ENCODE measurements at regions not wholly inside any gene's neighbourhood (a gene's known extent, or its start where the extent isn't known, plus 50 kb on each side); places are given as distances from the start of the nearest gene placed in this dataset.

DNA sequence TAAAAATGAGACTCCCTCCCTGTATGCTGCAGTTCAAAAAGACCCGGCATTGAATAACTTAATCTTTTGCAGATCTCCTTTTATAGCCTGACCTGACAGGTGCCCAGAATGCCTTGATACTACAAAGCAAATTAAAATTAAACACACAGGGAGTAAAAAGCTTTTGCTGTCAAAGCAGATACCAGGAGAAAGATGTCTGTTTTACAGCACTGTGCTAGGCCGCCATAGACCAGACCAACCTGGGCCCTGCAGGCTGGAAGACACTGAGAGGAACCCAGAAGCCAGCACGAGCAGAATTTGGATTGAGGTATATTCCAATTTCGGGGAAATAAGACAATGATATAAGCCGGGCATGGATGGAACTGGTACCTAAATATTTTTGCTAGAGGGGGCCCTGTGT is 602.8 kb upstream of the SOX11 start:
- TF ChIP-seq CHD4 (IDR thresholded peaks at IDR 0.05; ENCODE audit: borderline replicate concordance) (no peak), GATA3 (IDR thresholded peaks at IDR 0.05; ENCODE audit: borderline replicate concordance) (no peak), HOXB13 (CRISPR knock-in tag; IDR thresholded peaks at IDR 0.05; ENCODE audit: low read depth) (no peak), NPAS2 (CRISPR knock-in tag; IDR thresholded peaks at IDR 0.05; ENCODE audit: borderline replicate concordance) (no peak), RFX5 (IDR thresholded peaks at IDR 0.05) (no peak), RCOR1 (IDR thresholded peaks at IDR 0.05; ENCODE audit: low read depth, low read length) (no peak), SREBF2 (IDR thresholded peaks at IDR 0.05) (no peak), ZNF302 (CRISPR knock-in tag; IDR thresholded peaks at IDR 0.05) (no peak), PBX3 (IDR thresholded peaks at IDR 0.05) (no peak), FOSL2 (IDR thresholded peaks at IDR 0.05) (no peak), FOSL2 (CRISPR knock-in tag; IDR thresholded peaks at IDR 0.05) (no peak), JUN (IDR thresholded peaks at IDR 0.05) (no peak), FOXS1 (CRISPR knock-in tag; IDR thresholded peaks at IDR 0.05) (no peak), POLR2A (IDR thresholded peaks at IDR 0.05; ENCODE audit: low read length) (no peak), HEYL (CRISPR knock-in tag; IDR thresholded peaks at IDR 0.05) (no peak), MYC (IDR thresholded peaks at IDR 0.05; ENCODE audit: borderline replicate concordance, low read length) (no peak), SMC3 (IDR thresholded peaks at IDR 0.05) (no peak)
- TF ChIP-seq, protein P1, sequence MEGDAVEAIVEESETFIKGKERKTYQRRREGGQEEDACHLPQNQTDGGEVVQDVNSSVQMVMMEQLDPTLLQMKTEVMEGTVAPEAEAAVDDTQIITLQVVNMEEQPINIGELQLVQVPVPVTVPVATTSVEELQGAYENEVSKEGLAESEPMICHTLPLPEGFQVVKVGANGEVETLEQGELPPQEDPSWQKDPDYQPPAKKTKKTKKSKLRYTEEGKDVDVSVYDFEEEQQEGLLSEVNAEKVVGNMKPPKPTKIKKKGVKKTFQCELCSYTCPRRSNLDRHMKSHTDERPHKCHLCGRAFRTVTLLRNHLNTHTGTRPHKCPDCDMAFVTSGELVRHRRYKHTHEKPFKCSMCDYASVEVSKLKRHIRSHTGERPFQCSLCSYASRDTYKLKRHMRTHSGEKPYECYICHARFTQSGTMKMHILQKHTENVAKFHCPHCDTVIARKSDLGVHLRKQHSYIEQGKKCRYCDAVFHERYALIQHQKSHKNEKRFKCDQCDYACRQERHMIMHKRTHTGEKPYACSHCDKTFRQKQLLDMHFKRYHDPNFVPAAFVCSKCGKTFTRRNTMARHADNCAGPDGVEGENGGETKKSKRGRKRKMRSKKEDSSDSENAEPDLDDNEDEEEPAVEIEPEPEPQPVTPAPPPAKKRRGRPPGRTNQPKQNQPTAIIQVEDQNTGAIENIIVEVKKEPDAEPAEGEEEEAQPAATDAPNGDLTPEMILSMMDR (IDR thresholded peaks at IDR 0.05), result no peak
- TF ChIP-seq, protein P2, sequence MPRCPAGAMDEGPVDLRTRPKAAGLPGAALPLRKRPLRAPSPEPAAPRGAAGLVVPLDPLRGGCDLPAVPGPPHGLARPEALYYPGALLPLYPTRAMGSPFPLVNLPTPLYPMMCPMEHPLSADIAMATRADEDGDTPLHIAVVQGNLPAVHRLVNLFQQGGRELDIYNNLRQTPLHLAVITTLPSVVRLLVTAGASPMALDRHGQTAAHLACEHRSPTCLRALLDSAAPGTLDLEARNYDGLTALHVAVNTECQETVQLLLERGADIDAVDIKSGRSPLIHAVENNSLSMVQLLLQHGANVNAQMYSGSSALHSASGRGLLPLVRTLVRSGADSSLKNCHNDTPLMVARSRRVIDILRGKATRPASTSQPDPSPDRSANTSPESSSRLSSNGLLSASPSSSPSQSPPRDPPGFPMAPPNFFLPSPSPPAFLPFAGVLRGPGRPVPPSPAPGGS (IDR thresholded peaks at IDR 0.05), result no peak
- FAIRE-seq (no peak), ATAC-seq (no peak), DNase-seq (ENCODE audit: low read depth in 1 of 2, low spot score in 1 of 2) (no peak)
- no peaks in the 10 kb centered on the region for H3K4me1 ChIP-seq
- CTCF ChIA-PET, result no interaction called here
- no peak overlapping the region for H3K27ac ChIP-seq
- POLR2A ChIA-PET, result no interaction called here
- peaks cover 11% of the 10 kb centered on the region; the same call in 1 of the 3 replicates for H3K9me3 ChIP-seq
- 15% methylated on average over 5 of the region's 5 CpGs for WGBS (ENCODE audit: missing lambda C conversion rate)
- no peak overlapping the region for H3K4me2 ChIP-seq
- no peak overlapping the region for H3K4me3 ChIP-seq

GRCh38 chr2:5093056-5093455 is 599.1 kb upstream of the SOX11 start:
- TF ChIP-seq ESRRA (IDR thresholded peaks at IDR 0.05; ENCODE audit: borderline replicate concordance, low read length) (no peak), CEBPB (IDR thresholded peaks at IDR 0.05) (no peak), HMGXB4 (CRISPR knock-in tag; IDR thresholded peaks at IDR 0.05; ENCODE audit: borderline replicate concordance) (no peak), ZC3H11A (IDR thresholded peaks at IDR 0.05) (no peak), FOXS1 (CRISPR knock-in tag; IDR thresholded peaks at IDR 0.05) (no peak), SMC3 (IDR thresholded peaks at IDR 0.05) (no peak), ZFP36 (IDR thresholded peaks at IDR 0.05; ENCODE audit: borderline replicate concordance, partially characterized antibody) (no peak), RCOR1 (IDR thresholded peaks at IDR 0.05; ENCODE audit: low read depth, low read length) (no peak), ATOH8 (CRISPR knock-in tag; IDR thresholded peaks at IDR 0.05; ENCODE audit: low read depth) (no peak)
- H3K4me1 ChIP-seq, result no peaks in the 10 kb centered on the region
- FAIRE-seq (no peak), ATAC-seq (no peak), DNase-seq (ENCODE audit: low read depth in 1 of 2, low spot score in 1 of 2) (no peak)
- no peak overlapping the region for H3K4me2 ChIP-seq
- ChIA-PET POLR2A (no interaction called here), CTCF (no interaction called here)
- H3K27ac ChIP-seq, result no peak overlapping the region
- no peak overlapping the region for H3K4me3 ChIP-seq
- H3K9me3 ChIP-seq, result peaks cover 18% of the 10 kb centered on the region; the same call in 1 of the 3 replicates
